Activated naive CD4-positive, alpha-beta T cell treated with anti-CD3 and anti-CD28 coated beads, Interleukin-2, amount 10 ng/mL, durations not matched to agents 7 days and 5 days (primary cell): ENCODE measurements at regions not wholly inside any gene's neighbourhood (a gene's known extent, or its start where the extent isn't known, plus 50 kb on each side); places are given as distances from the start of the nearest gene placed in this dataset.

ENCODE experiments used
- CTCF ChIA-PET: fragments of 350-600 bp; sonication (Branson Sonifier 250); formaldehyde crosslinking; loops from one replicate; lab custom pipeline; 2021; ENCODE audit warnings: antibody characterized with exemption; lab: Charles Lee
- DNase-seq: peaks from one replicate; pipeline ENCODE4 v3.0.0-alpha.2; 2020
- H3K27ac Mint-ChIP-seq: one replicate; pipeline ENCODE4 v1.8.0; 2021; ENCODE audit warnings: mild to moderate bottlenecking, moderate library complexity, mixed read lengths
- H3K27me3 Mint-ChIP-seq: one replicate; pipeline ENCODE4 v1.8.0; 2021; ENCODE audit warnings: mild to moderate bottlenecking, mixed read lengths
- H3K36me3 Mint-ChIP-seq: one replicate; pipeline ENCODE4 v1.8.0; 2021; ENCODE audit warnings: mixed read lengths
- H3K4me1 Mint-ChIP-seq: one replicate; pipeline ENCODE4 v1.8.0; 2021; ENCODE audit warnings: mixed read lengths
- H3K4me3 Mint-ChIP-seq: one replicate; pipeline ENCODE4 v1.8.0; 2021; ENCODE audit warnings: mild to moderate bottlenecking, moderate library complexity, mixed read lengths
- H3K9me3 Mint-ChIP-seq: one replicate; pipeline ENCODE4 v1.8.0; 2021; ENCODE audit warnings: mixed read lengths

DNA sequence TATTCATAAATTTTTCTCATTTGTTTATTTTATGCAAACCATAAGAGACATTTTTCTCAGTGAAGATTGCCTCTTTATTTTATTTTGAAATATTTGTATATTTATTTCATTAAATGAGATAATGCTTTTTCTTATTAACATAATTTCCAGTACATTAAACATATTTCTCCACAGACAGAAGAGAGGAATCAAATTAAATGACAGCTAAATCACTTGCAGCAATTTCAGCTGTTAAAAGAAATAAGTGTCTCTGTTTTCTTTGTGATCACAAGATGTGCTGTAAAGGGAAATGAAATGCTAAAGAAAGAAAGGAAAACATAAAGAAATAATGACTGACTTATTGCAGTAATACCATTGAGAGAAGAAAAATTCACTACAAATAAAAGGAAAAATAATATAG is 414.0 kb upstream of the FANCL start:
- CTCF ChIA-PET, result no interaction called here
- DNase-seq, result no peak
- Mint-ChIP-seq H3K27me3 (no peaks in the 10 kb centered on the region), H3K4me1 (no peaks in the 10 kb centered on the region), H3K36me3 (no peaks in the 10 kb centered on the region), H3K4me3 (no peak overlapping the region), H3K9me3 (no peaks in the 10 kb centered on the region), H3K27ac (no peak overlapping the region)

DNA sequence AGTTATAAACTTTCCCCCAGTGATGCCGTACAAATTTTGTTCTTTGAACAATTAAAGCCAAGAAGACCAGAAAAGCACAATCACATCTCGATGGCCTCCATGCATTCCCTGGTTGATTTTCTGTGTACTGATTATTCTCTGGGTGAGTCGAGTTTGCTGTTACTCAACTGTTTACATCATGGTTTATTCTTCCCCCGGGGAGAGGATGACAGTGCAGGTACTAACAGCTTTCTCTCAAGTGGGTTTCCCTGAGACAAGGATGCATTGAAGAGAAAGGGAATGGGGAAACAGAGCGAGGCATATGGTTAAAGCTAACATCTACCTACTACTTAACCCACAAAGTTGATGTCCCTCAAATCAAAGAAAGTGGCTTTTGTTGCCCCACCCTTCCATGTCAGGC is 410.8 kb upstream of the FANCL start:
- no peaks in the 10 kb centered on the region for H3K9me3 Mint-ChIP-seq
- DNase-seq, result no peak
- no peaks in the 10 kb centered on the region for H3K4me1 Mint-ChIP-seq
- CTCF ChIA-PET, result no interaction called here
- no peak overlapping the region for H3K4me3 Mint-ChIP-seq
- H3K27ac Mint-ChIP-seq, result no peak overlapping the region
- H3K27me3 Mint-ChIP-seq, result no peaks in the 10 kb centered on the region
- no peaks in the 10 kb centered on the region for H3K36me3 Mint-ChIP-seq

DNA sequence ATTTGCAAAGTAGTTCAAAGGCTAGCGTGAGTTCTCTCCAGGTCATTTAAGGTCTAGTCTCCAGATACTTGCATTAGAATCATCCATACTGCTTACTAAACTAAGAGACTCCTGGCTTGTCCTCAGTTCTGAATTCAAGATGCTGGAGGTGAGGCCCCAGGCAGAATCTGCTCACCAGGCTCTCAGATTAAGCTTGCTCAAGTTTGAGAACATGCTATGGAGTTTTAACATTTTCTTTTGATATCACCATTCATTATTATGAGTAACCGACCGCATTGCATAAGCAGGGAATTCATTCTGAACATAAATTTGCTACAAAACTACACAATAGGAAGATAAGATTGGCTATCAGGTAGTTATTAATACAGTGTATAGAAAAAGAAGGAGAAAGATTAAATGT is 409.7 kb upstream of the FANCL start:
- H3K4me3 Mint-ChIP-seq, result no peak overlapping the region
- H3K9me3 Mint-ChIP-seq, result no peaks in the 10 kb centered on the region
- H3K27ac Mint-ChIP-seq, result no peak overlapping the region
- CTCF ChIA-PET, result no interaction called here
- no peaks in the 10 kb centered on the region for H3K4me1 Mint-ChIP-seq
- H3K36me3 Mint-ChIP-seq, result no peaks in the 10 kb centered on the region
- no peaks in the 10 kb centered on the region for H3K27me3 Mint-ChIP-seq
- DNase-seq, result no peak

DNA sequence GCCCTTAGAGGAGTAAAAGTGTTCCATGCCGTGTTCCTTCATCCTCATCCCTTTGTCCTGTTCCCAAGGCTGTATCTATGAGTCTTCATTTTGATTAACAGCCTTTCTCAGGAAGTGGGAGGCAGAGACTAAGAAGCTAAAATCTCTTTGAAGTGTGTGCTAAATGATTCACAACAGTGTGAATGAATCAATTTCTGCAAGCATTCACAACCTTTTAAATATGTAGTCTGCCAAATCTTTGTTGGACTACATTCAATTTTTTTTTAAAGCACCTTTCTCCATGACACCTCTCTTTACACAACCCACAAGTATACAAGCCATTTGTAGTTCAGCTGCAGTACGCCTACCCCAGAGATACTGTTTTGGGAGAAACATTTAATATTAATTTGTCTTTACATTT is 408.6 kb upstream of the FANCL start:
- DNase-seq, result no peak
- no peak overlapping the region for H3K27ac Mint-ChIP-seq
- no peaks in the 10 kb centered on the region for H3K36me3 Mint-ChIP-seq
- H3K9me3 Mint-ChIP-seq, result no peaks in the 10 kb centered on the region
- no peaks in the 10 kb centered on the region for H3K27me3 Mint-ChIP-seq
- CTCF ChIA-PET, result no interaction called here
- H3K4me1 Mint-ChIP-seq, result no peaks in the 10 kb centered on the region
- H3K4me3 Mint-ChIP-seq, result no peak overlapping the region

DNA sequence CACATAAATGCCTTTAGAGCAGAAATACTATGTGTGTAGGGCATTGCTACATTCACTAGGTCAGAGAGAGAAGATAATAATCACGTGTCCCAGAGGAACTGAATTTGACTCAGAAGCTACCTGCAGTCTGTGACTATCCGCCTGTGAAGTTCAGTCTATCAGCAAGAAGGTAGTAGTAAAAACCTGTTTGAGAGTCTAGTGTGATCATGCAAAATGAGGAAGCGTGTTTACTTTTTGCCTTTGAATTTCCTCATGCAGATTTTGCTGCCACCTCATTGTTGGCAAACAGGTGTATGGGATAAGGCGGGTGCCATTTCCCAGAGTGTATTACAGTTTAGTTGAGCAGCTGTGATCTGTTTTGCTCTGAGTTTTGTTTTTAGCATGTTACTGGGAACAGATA is 403.9 kb upstream of the FANCL start:
- H3K4me3 Mint-ChIP-seq, result no peak overlapping the region
- CTCF ChIA-PET, result no interaction called here
- H3K27ac Mint-ChIP-seq, result no peak overlapping the region

DNA sequence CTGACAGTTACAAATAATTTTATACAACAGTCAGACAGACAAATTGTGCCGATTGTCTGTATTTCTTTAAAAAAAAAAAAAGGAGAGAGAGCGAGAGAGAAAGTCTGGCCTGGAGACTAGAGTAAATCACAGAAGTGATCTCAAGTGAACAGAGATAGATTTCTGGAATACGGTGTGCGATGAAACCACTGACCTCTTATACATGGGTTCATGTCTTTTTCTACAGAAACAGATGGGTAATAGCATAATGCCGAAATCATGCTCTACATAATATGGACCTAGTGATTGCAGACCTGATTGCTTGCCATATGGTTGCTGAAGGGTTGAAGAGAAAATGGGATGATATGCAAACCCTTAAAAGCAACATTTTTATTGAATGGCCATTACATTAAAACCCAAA is 403.3 kb upstream of the FANCL start:
- no peak for DNase-seq
- CTCF ChIA-PET, result no interaction called here
- no peak overlapping the region for H3K27ac Mint-ChIP-seq
- no peaks in the 10 kb centered on the region for H3K36me3 Mint-ChIP-seq
- H3K4me1 Mint-ChIP-seq, result no peaks in the 10 kb centered on the region
- H3K4me3 Mint-ChIP-seq, result no peak overlapping the region
- no peaks in the 10 kb centered on the region for H3K9me3 Mint-ChIP-seq
- no peaks in the 10 kb centered on the region for H3K27me3 Mint-ChIP-seq

More for the DNA sequence above, 403.9 kb upstream of the FANCL start:
- Mint-ChIP-seq H3K36me3 (no peaks in the 10 kb centered on the region), H3K27me3 (no peaks in the 10 kb centered on the region), H3K9me3 (no peaks in the 10 kb centered on the region), H3K4me1 (no peaks in the 10 kb centered on the region)
- no peak for DNase-seq

DNA sequence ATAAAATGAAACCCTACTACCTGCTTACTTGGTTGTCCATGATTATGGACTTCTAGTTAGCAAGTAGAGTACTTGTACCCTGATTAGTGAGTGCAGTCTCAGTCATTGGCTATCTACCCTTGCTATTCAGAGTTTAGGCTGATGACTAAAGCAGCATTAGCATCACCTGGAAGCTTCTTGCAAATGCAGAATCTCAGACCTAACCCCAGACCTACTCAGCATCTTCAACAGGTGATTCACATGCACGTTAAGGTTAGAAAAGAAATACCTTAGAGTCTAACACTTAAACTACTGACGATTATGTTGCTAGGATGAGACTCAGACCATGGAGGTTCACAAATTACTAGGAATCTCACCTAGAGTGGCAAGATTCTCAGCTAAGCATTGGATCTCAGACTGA is 399.9 kb upstream of the FANCL start:
- H3K4me1 Mint-ChIP-seq, result no peaks in the 10 kb centered on the region
- H3K9me3 Mint-ChIP-seq, result no peaks in the 10 kb centered on the region
- H3K27me3 Mint-ChIP-seq, result no peaks in the 10 kb centered on the region
- no peak overlapping the region for H3K4me3 Mint-ChIP-seq
- no peak for DNase-seq
- CTCF ChIA-PET, result no interaction called here
- H3K27ac Mint-ChIP-seq, result no peak overlapping the region
- no peaks in the 10 kb centered on the region for H3K36me3 Mint-ChIP-seq

DNA sequence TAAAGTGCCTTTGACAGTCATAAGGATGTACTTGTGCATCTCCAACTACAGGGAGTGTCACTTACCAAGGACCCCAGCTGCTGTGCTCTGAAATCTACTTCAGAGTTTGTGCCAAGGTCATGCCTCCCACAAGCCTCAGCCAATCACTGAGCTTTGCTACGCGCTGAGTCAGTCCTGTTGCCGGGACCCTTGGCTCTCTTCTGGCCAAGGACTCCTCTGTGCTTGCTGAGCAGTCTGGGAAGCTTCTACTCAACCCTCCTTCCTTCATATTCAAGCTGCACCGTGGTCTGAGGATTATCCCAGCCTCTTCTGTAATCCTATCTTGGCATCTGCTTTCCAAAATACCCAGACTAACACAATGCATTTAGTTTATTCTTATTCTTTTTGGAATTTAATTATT is 398.9 kb upstream of the FANCL start:
- no peak overlapping the region for H3K27ac Mint-ChIP-seq
- no peaks in the 10 kb centered on the region for H3K9me3 Mint-ChIP-seq
- H3K4me1 Mint-ChIP-seq, result no peaks in the 10 kb centered on the region
- DNase-seq, result no peak
- H3K36me3 Mint-ChIP-seq, result no peaks in the 10 kb centered on the region
- no peaks in the 10 kb centered on the region for H3K27me3 Mint-ChIP-seq
- CTCF ChIA-PET, result no interaction called here
- no peak overlapping the region for H3K4me3 Mint-ChIP-seq

DNA sequence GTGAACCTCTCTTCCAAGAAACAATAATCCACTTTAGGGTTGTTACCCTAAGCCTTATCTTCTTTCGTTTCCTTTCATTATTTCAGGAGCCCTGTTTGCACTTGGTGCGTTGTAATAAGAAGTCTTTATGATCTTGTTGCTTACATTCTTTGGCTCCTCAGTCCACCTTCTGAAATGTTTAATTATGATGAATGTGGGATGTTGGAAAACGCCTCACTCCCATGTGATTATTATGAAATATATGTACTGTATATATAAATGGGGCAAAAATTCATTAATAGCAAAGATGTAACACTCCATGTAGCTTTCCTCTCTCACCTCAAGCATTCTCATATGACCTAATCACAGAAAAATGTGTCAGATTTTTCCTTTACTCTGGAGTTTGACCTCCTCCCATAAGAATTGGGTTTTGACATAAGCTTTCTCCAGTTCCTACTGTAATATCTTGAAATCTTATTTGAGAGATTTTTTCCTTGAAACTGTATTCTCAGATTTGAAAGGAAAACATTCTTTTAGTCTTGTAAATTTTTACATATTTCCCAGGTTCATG is 397.2 kb upstream of the FANCL start:
- CTCF ChIA-PET, result no interaction called here
- no peaks in the 10 kb centered on the region for H3K4me1 Mint-ChIP-seq

DNA sequence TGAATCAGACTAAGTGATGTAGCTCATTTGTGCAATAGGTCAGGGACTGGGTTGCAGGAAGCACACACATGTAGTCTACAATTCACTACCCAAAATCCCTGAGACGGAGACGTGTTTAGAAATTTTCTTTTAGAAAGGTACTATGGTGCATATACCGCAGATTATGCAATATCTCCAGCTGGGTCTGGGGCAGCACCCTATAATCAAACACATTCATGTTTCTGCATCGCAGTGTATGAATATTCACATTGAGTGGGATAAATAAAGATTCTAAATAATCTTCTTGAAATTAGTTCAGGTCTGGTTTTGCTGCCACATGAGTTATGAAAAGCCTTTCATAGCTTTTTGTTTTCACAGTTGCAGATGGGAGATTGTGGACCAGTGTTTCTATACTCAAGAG is 395.7 kb upstream of the FANCL start:
- no peaks in the 10 kb centered on the region for H3K27me3 Mint-ChIP-seq
- CTCF ChIA-PET, result no interaction called here
- DNase-seq, result no peak

More for the DNA sequence above, 397.2 kb upstream of the FANCL start:
- H3K27me3 Mint-ChIP-seq, result no peaks in the 10 kb centered on the region
- H3K27ac Mint-ChIP-seq, result no peak overlapping the region
- no peak for DNase-seq
- H3K36me3 Mint-ChIP-seq, result no peaks in the 10 kb centered on the region
- H3K4me3 Mint-ChIP-seq, result no peak overlapping the region
- no peaks in the 10 kb centered on the region for H3K9me3 Mint-ChIP-seq

DNA sequence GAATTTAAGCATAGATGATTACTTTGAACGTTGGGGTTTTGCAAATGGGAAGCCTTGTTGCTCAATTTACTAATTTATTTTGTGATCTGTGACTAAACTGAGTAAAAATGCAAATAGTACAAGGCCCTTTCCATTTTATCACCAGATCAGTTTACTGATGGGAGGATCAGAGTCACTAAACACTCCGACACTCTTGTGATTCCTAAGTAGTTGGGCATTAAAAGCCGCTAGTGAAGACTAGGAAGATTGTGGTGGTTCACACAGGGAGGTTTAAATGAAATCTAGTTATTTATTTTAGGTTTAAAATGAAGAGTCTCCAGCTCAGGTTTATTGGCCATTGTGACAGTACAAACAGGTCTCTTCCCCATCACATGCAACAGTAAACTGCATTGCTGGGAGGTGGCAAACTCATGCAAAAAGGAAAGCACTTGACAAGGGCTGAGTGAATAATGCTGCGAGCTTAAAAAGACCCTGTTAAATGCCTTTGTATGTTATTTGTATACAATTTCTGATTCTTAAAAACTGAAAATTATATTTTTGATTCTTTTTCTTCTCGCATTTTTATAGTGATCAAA is 394.8 kb upstream of the FANCL start:
- CTCF ChIA-PET, result no interaction called here

More for the DNA sequence above, 395.7 kb upstream of the FANCL start:
- Mint-ChIP-seq H3K9me3 (no peaks in the 10 kb centered on the region), H3K27ac (no peak overlapping the region), H3K36me3 (no peaks in the 10 kb centered on the region), H3K4me3 (no peak overlapping the region), H3K4me1 (no peaks in the 10 kb centered on the region)

DNA sequence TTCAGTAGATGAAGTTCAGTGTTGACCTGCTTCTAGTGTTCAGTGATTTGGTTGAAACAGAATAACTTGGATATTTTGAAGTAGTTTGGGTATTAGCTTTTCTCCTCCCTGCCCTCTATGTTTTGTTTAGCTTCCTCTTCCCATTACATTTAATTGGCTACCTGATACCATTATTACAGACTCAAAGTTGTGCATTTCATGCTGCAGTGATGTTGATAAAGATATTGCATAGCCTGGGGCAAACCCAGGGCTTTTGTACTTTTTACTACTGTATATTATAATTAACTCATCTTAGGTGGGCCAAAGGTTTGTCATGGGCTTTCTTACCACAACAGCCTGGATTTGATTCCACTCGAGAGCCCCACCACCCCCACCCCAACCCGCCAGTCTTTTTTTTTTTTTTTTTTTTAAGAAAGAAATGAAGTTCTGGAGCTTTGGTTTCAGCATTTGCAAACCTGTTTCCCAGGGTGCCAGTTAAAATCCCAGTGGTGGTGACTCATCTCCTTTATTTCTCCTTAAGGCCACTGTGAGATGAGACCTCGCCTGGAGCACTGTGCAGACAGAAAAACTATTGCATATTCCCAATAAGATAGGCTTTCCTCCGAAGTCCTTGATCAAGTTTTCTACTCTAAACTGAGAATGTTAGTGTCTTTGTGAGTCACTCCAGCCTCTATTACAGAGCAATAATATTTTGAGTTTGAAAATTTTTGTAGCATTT is 393.7 kb upstream of the FANCL start:
- Mint-ChIP-seq H3K9me3 (no peaks in the 10 kb centered on the region), H3K4me1 (no peaks in the 10 kb centered on the region), H3K36me3 (no peaks in the 10 kb centered on the region), H3K4me3 (no peak overlapping the region), H3K27ac (no peak overlapping the region), H3K27me3 (no peaks in the 10 kb centered on the region)
- CTCF ChIA-PET, result no interaction called here
- DNase-seq, result no peak

More for the DNA sequence above, 394.8 kb upstream of the FANCL start:
- Mint-ChIP-seq H3K36me3 (no peaks in the 10 kb centered on the region), H3K9me3 (no peaks in the 10 kb centered on the region), H3K27me3 (no peaks in the 10 kb centered on the region), H3K27ac (no peak overlapping the region), H3K4me1 (no peaks in the 10 kb centered on the region), H3K4me3 (no peak overlapping the region)
- no peak for DNase-seq

DNA sequence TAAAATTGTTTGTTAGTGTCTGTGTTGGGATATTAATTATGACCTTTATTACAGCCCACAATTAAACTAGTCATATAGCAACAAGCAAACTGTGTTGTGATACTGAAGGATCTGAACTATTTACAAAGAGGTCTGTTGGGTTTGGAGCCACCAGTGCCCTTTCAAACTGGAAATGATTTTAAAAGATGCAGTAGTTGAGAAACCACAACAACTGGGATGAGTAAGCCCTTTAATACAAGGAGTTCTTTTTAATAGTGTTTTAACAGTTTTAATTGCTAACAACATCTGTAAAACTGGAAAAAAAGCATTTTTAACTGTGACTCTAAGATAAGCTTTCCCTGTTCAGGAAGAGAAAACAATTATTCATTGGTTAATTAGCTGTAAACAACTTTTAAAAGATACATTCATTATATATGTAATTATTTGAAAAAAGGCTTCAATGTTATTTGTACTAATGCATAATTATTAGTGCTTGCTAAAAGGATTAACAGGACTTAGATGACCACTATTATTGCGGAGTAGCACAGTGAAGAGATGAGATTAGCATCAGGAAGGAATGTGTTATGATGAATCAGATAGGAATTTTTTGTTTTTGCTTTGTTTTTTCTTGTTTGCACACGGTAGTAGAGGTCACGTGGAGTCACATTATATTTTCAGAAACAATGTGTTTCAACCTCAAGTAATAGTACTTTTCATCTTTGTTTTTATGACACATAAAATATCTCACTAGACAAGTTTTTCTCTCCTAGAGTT is 392.7 kb upstream of the FANCL start:
- CTCF ChIA-PET, result no interaction called here
- Mint-ChIP-seq H3K4me3 (no peak overlapping the region), H3K9me3 (no peaks in the 10 kb centered on the region), H3K27ac (no peak overlapping the region), H3K4me1 (no peaks in the 10 kb centered on the region), H3K36me3 (no peaks in the 10 kb centered on the region), H3K27me3 (no peaks in the 10 kb centered on the region)
- DNase-seq, result no peak

DNA sequence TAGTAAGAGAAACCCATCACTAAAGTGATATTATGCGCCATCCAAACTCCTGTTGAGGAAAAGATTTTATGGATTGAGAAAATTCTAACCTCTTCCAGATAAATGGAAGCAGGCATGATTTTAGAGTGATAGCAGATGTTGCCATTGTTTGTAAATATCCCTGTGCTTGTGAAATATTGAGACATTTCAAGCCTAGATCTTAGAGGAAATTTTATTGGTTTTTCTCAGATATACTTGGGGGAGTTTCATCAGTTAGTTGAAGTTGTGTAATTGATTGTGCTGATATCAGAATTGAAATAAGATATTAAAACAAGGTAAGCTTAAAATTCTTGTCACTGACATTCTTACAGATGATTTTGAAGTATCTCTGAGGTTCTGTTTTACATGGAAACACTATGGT is 390.9 kb upstream of the FANCL start:
- Mint-ChIP-seq H3K4me3 (no peak overlapping the region), H3K4me1 (no peaks in the 10 kb centered on the region), H3K27me3 (no peaks in the 10 kb centered on the region), H3K36me3 (no peaks in the 10 kb centered on the region), H3K27ac (no peak overlapping the region), H3K9me3 (no peaks in the 10 kb centered on the region)
- CTCF ChIA-PET, result no interaction called here
- DNase-seq, result no peak
